Left lung (tissue), 4 donors: ENCODE measurements at regions not wholly inside any gene's neighbourhood (a gene's known extent, or its start where the extent isn't known, plus 50 kb on each side); places are given as distances from the start of the nearest gene placed in this dataset.

Experiments
- ATAC-seq: fragments of 200-7000 bp; cut with Tn5 transposase; one replicate; pipeline ENCODE4 v1.9.1; 2020; ENCODE audit warnings: moderate library complexity
- DNase-seq, 4 donors: peaks; one replicate each; pipeline ENCODE4 v3.0.0-alpha.2; 2013 to 2020
- H3K27ac ChIP-seq, 2 donors: fragments of 200-600 bp; sonication (generic) in 1 of 2; one replicate each; pipeline versions ENCODE4 v1.5.0 to v1.8.0; 2020 to 2021
- H3K27me3 ChIP-seq, 2 donors: fragments of 200-600 bp; sonication (generic) in 1 of 2; one replicate each; pipeline versions ENCODE4 v1.5.0 to v1.8.0; 2020 to 2021
- H3K36me3 ChIP-seq, 2 donors: fragments of 200-600 bp; sonication (generic) in 1 of 2; one replicate each; pipeline versions ENCODE4 v1.5.0 to v1.8.0; 2020 to 2021
- H3K4me1 ChIP-seq, 2 donors: fragments of 200-600 bp; one replicate each; pipeline ENCODE4 v1.8.0; 2021
- H3K4me3 ChIP-seq, 2 donors: fragments of 200-600 bp; sonication (generic) in 1 of 2; one replicate each; pipeline versions ENCODE4 v1.5.0 to v1.8.0; 2020 to 2021; ENCODE audit warnings: mild to moderate bottlenecking in 1 of 2
- H3K9me3 ChIP-seq, 2 donors: fragments of 200-600 bp; sonication (generic) in 1 of 2; one replicate each; pipeline versions ENCODE4 v1.5.0 to v1.8.0; 2020 to 2021
- intact Hi-C, 2 donors: fragments of 100-400 bp; cut with DNase I; formaldehyde crosslinking; loops; one replicate each; pipeline versions ENCODE4 v1.11.2 to v1.14.2; 2022
- TF ChIP-seq, protein P1 (sequence below), 2 donors: fragments of 200-600 bp; sonication (generic) in 1 of 2; IDR thresholded peaks; one replicate each; pipeline versions ENCODE4 v1.5.0 to v1.8.0; 2021; ENCODE audit warnings: antibody characterized with exemption in 2 of 2
- donor health status: DM: no; HTN: yes; CAD: no.
- donor health status: DM: no; HTN: no; CAD: no.

DNA sequence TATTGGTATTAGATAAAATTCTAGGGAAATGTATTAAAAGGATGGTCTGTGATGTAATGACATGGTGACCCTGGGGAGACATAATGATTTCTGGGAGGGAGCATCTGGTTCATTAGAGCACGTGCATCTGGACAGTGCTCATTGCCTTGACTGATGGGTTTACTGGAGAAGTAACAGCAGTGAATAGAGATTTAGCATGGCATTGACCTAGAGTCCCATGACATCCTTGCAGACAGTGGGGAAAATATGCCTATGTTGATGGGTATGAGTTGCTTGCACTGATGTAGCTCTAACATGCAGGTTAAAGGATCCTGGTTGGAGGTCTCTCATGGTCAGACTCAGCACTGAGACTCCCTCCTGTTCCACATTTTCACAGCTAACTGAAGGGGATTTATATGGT, 164.1 kb upstream of the OLIG3 start:
- TF ChIP-seq, protein P1, sequence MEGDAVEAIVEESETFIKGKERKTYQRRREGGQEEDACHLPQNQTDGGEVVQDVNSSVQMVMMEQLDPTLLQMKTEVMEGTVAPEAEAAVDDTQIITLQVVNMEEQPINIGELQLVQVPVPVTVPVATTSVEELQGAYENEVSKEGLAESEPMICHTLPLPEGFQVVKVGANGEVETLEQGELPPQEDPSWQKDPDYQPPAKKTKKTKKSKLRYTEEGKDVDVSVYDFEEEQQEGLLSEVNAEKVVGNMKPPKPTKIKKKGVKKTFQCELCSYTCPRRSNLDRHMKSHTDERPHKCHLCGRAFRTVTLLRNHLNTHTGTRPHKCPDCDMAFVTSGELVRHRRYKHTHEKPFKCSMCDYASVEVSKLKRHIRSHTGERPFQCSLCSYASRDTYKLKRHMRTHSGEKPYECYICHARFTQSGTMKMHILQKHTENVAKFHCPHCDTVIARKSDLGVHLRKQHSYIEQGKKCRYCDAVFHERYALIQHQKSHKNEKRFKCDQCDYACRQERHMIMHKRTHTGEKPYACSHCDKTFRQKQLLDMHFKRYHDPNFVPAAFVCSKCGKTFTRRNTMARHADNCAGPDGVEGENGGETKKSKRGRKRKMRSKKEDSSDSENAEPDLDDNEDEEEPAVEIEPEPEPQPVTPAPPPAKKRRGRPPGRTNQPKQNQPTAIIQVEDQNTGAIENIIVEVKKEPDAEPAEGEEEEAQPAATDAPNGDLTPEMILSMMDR (IDR thresholded peaks at IDR 0.05) = no peak
- intact Hi-C loops = no loop called here
- ATAC-seq (no peak), DNase-seq (no peak)
- peaks cover 0 to 33% of the 10 kb centered on the region in 2 donors for H3K9me3 ChIP-seq
- H3K4me1 ChIP-seq = no peaks in the 10 kb centered on the region
- no peak overlapping the region for H3K27ac ChIP-seq
- H3K4me3 ChIP-seq = no peak overlapping the region
- no peaks in the 10 kb centered on the region for H3K36me3 ChIP-seq
- no peaks in the 10 kb centered on the region for H3K27me3 ChIP-seq

DNA sequence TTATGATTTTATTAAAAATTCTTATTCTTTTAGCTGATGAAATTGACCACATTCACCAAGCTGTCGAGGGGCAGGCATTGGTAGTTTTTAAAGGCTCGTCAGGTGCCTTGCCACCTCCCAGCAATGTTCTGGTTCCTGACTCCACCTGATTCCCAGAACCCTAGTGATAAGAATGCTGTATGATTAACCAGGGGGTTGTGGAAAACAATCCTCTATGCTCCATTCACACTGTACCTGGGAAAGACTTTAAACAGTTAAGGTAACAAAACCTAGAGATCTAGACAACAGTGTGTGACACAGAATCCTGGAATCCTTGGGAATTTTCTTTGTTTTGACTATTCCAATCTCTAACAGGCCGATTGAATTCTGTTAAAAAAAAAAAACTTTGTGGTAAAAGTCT, 165.7 kb upstream of the OLIG3 start:
- H3K27me3 ChIP-seq = no peaks in the 10 kb centered on the region
- ATAC-seq (no peak), DNase-seq (no peak)
- H3K4me1 ChIP-seq = no peaks in the 10 kb centered on the region
- no peaks in the 10 kb centered on the region for H3K36me3 ChIP-seq
- TF ChIP-seq, protein P1 (IDR thresholded peaks at IDR 0.05) = no peak
- intact Hi-C loops = no loop called here
- no peak overlapping the region for H3K4me3 ChIP-seq
- peaks cover 0 to 17% of the 10 kb centered on the region in 2 donors for H3K9me3 ChIP-seq
- H3K27ac ChIP-seq = no peak overlapping the region

DNA sequence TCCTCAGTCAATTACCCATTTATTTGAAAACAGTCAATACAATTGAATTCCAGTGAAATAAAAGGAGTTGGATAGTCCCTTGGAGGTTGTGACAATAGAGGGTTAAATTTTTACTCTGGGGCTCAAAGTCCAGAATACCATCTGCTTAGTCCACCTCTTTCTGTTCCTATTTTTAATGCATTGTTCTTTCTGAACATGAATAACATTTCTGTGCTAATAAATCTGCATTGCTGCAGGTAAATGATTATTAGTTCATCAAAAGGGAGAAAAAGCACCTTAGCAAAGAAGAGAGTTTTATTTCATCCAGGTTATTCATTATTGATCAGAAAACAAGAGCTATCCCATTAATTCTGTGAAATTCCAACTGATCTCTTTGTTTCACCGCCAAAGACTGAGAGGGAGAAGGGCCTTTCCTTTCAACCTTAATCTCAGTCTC, 166.1 kb upstream of the OLIG3 start:
- Histone ChIP-seq H3K27me3 (no peaks in the 10 kb centered on the region), H3K9me3 (peaks cover 0 to 13% of the 10 kb centered on the region in 2 donors), H3K27ac (no peak overlapping the region), H3K36me3 (no peaks in the 10 kb centered on the region), H3K4me1 (no peaks in the 10 kb centered on the region), H3K4me3 (no peak overlapping the region)
- ATAC-seq (no peak), DNase-seq (no peak)
- intact Hi-C loops = no loop called here
- TF ChIP-seq, protein P1 (IDR thresholded peaks at IDR 0.05) = no peak

DNA sequence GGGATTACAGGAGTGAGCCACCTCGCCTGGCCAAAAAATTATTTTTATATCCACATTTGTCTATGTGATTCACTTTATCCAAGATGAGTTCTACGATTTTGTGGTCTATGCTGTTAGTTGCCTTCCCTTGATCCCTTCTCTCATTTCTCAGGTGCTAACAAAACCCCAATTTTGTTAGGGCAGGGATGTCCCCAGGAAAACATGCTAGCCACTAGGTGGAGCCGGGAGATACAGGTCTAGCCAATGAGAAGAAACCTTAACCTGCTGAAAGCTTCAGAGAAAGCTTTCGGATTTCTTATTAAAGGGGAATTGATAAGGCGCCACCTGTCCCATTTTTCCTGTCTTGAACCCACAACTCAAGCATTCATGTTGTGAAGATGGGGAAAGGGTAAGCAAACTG, 167.4 kb upstream of the OLIG3 start:
- Histone ChIP-seq H3K27ac (no peak overlapping the region), H3K9me3 (peaks cover 0 to 3% of the 10 kb centered on the region in 2 donors), H3K4me3 (no peak overlapping the region), H3K4me1 (no peaks in the 10 kb centered on the region), H3K27me3 (no peaks in the 10 kb centered on the region), H3K36me3 (no peaks in the 10 kb centered on the region)
- intact Hi-C loops = no loop called here
- ATAC-seq = peak; percentile 53
- TF ChIP-seq, protein P1 (IDR thresholded peaks at IDR 0.05) = peak; percentile 43 to 61
- DNase-seq = peak in 1 of 4 donors; percentile 33

DNA sequence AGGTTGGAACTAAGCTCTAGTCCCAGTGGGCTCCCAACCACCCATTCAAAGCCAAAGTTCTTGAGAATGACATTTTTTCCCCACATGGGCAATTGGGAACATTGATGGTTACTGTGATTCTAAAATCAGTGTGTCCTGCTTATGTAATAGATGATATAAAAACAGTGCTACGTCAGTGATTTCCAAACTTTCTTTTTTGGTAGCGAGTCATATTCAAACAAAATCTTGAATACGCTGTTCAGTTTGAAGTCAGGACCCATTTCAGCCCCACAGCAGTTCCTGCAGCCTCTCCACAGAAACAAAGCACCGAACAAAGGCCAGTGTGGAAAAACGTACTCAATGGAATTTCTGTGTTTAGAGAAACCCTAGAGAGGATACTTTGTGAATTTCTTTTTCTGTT, 170.0 kb upstream of the OLIG3 start:
- no peaks in the 10 kb centered on the region for H3K9me3 ChIP-seq
- DNase-seq (no peak), ATAC-seq (no peak)
- TF ChIP-seq, protein P1 (IDR thresholded peaks at IDR 0.05) = no peak
- H3K27ac ChIP-seq = no peak overlapping the region
- H3K4me3 ChIP-seq = no peak overlapping the region
- H3K27me3 ChIP-seq = no peaks in the 10 kb centered on the region
- intact Hi-C loops = no loop called here
- no peaks in the 10 kb centered on the region for H3K4me1 ChIP-seq
- no peaks in the 10 kb centered on the region for H3K36me3 ChIP-seq
